ENCODE measurements at regions not wholly inside any gene's neighbourhood (a gene's known extent, or its start where the extent isn't known, plus 50 kb on each side); places are given as distances from the start of the nearest gene placed in this dataset.

DNA sequence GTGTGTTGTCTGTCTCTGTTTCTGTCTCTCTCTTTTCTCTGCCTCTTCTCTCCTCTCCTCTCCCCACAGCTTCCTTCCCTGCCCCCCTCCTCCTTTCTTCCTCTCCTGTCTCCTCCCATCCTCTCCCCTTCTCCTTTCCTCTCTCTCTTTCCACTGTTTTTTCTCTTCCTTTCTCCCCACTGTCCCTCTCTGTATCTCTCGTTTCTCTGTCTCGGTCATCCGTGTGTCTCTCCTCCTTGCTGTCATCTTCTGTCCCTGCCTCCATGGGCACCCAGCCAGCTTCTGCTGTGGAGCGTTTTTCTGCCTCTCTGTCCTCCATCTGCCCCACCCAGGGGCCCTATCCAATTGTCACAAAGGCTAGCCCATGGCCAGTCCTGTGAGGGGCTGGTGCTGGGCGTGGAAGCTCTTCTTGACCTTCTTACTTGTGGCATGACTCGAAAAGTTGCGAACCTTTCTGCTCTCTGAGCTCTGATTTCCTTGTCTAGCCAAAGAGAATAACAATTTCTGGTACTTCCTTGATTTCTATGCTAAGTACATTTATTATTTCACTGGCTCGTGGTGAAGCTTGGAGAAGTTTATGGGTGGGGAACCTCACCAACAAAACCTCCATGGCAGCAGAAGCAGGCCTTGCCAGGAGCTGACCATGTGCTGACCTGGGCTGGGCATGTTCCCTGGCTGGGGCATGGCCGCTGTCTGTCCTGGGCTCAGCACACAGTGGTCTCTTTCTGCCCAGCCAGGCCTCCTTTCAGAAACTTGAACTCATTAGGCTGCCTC is 69.3 kb downstream of the CEBPB start:
- no peak overlapping the region for H3K27ac ChIP-seq (ENCODE audit: low read depth, low read length)
- H3K4me3 ChIP-seq (ENCODE audit: insufficient read depth, low read length, poor library complexity, severe bottlenecking) = no peak overlapping the region
- H3K36me3 ChIP-seq (ENCODE audit: low read length) = no peaks in the 10 kb centered on the region
- H2AFZ ChIP-seq (ENCODE audit: low read depth, low read length, severe bottlenecking) = no peak overlapping the region
- H3K4me2 ChIP-seq (ENCODE audit: low read depth, low read length, poor library complexity, severe bottlenecking) = no peak overlapping the region
- H3K9me3 ChIP-seq (ENCODE audit: insufficient read depth, low read length) = no peaks in the 10 kb centered on the region
- H3K9me2 ChIP-seq (replicated peaks; ENCODE audit: insufficient read depth, low read length) = no peaks in the 10 kb centered on the region
- no peak overlapping the region for H3K9ac ChIP-seq (ENCODE audit: low read length)
- H3K27me3 ChIP-seq (ENCODE audit: low read length) = no peaks in the 10 kb centered on the region
- H4K20me1 ChIP-seq (ENCODE audit: low read depth, low read length) = no peaks in the 10 kb centered on the region
- H3K79me2 ChIP-seq (ENCODE audit: insufficient read depth, low read length) = no peaks in the 10 kb centered on the region
- TF ChIP-seq EZH2phosphoT487 (conservative IDR thresholded peaks at IDR 0.05; ENCODE audit: low read length) (no peak), CTCF (IDR thresholded peaks at IDR 0.05; ENCODE audit: insufficient read depth, low read length, poor library complexity, severe bottlenecking) (no peak)
- no peaks in the 10 kb centered on the region for H3F3A ChIP-seq (ENCODE audit: insufficient read depth)

DNA sequence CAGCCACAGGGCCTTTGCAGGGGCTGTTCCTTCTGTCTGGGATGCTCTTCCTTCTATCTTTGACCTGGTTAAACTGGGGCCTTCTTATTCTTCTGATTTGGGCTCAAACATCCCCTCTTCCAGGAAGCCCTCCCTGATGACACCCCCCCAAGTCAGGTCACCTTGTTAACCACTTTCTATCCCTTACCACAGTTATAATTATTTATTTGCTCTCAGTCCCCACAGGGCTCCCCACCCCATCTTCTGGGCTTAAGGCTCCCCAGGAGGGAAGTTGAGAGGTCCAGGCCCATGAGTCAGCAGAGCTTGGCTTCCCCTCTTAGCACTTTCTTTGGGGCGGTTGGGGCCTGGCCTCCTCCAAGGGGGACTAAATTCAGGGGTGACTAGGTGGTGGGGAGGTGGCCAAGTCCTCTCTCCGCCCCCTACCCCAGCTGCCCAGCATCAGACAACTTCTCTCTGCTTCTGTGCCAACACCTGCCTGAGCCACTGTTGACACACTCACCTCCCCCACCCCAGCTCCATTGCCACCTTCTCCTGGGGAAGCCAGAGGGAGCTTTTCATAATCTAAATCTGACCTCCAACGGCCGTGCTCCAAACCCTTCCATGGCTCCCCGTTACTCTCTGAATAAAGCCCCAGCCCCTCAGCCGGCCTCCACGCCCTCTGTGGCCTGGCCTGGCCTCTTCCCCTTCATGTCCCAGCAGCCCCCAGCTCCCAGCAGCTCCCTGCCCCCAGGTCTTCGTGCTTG is 70.0 kb downstream of the CEBPB start:
- H3K79me2 ChIP-seq (ENCODE audit: insufficient read depth, low read length) = no peaks in the 10 kb centered on the region
- no peak overlapping the region for H3K9ac ChIP-seq (ENCODE audit: low read length)
- no peak overlapping the region for H3K4me2 ChIP-seq (ENCODE audit: low read depth, low read length, poor library complexity, severe bottlenecking)
- H2AFZ ChIP-seq (ENCODE audit: low read depth, low read length, severe bottlenecking) = no peak overlapping the region
- H4K20me1 ChIP-seq (ENCODE audit: low read depth, low read length) = no peaks in the 10 kb centered on the region
- no peaks in the 10 kb centered on the region for H3K9me2 ChIP-seq (replicated peaks; ENCODE audit: insufficient read depth, low read length)
- H3K27ac ChIP-seq (ENCODE audit: low read depth, low read length) = no peak overlapping the region
- no peaks in the 10 kb centered on the region for H3K27me3 ChIP-seq (ENCODE audit: low read length)
- TF ChIP-seq CTCF (IDR thresholded peaks at IDR 0.05; ENCODE audit: insufficient read depth, low read length, poor library complexity, severe bottlenecking) = no peak
- no peak for TF ChIP-seq EZH2phosphoT487 (conservative IDR thresholded peaks at IDR 0.05; ENCODE audit: low read length)
- H3K9me3 ChIP-seq (ENCODE audit: insufficient read depth, low read length) = no peaks in the 10 kb centered on the region
- no peaks in the 10 kb centered on the region for H3F3A ChIP-seq (ENCODE audit: insufficient read depth)
- no peak overlapping the region for H3K4me3 ChIP-seq (ENCODE audit: insufficient read depth, low read length, poor library complexity, severe bottlenecking)
- H3K36me3 ChIP-seq (ENCODE audit: low read length) = no peaks in the 10 kb centered on the region

DNA sequence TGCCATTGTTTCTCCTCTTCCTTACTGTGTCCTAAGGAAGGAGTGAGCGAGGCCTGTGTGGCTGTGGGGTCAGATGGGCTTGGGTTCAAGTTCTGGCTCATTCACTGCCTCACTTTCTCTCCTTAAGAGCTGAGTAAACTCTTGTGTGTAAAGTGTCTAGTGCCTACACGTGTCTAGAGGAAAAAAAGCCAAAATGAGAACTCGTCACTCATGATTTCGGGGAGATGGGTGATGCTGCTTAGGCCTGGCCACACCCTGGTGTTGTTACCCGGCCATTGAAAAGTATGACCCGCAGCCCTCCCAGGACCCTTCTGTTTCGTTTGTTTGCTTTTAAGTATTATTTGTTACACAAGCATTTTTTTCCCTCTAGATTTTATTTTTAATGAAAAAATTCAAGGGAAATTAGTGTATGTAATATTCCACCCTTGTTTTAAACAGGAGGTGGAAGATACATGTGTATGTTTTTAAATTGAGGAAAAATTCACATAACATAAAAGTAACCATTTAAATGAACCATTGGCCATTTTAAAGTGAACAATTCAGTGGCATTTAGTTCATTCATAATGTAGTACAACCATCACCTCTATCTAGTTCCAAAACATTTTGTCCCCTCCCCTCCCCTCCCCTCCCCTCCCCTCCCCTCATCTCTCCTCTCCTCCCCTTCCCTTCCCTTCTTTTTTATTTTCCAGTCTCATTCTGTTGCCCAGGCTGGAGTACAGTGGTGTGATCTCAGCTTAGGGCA is 71.0 kb downstream of the CEBPB start:
- no peak for TF ChIP-seq CTCF (IDR thresholded peaks at IDR 0.05; ENCODE audit: insufficient read depth, low read length, poor library complexity, severe bottlenecking)
- no peak for TF ChIP-seq EZH2phosphoT487 (conservative IDR thresholded peaks at IDR 0.05; ENCODE audit: low read length)
- no peaks in the 10 kb centered on the region for H3K27me3 ChIP-seq (ENCODE audit: low read length)
- no peaks in the 10 kb centered on the region for H3K79me2 ChIP-seq (ENCODE audit: insufficient read depth, low read length)
- H3F3A ChIP-seq (ENCODE audit: insufficient read depth) = no peaks in the 10 kb centered on the region
- no peak overlapping the region for H3K4me2 ChIP-seq (ENCODE audit: low read depth, low read length, poor library complexity, severe bottlenecking)
- no peaks in the 10 kb centered on the region for H3K9me3 ChIP-seq (ENCODE audit: insufficient read depth, low read length)
- no peak overlapping the region for H2AFZ ChIP-seq (ENCODE audit: low read depth, low read length, severe bottlenecking)
- no peaks in the 10 kb centered on the region for H4K20me1 ChIP-seq (ENCODE audit: low read depth, low read length)
- H3K27ac ChIP-seq (ENCODE audit: low read depth, low read length) = no peak overlapping the region
- no peak overlapping the region for H3K9ac ChIP-seq (ENCODE audit: low read length)
- H3K9me2 ChIP-seq (replicated peaks; ENCODE audit: insufficient read depth, low read length) = no peaks in the 10 kb centered on the region
- no peak overlapping the region for H3K4me3 ChIP-seq (ENCODE audit: insufficient read depth, low read length, poor library complexity, severe bottlenecking)
- H3K36me3 ChIP-seq (ENCODE audit: low read length) = no peaks in the 10 kb centered on the region

Data from SU-DHL-6 (cell line).